ENCODE measurements at regions not wholly inside any gene's neighbourhood (a gene's known extent, or its start where the extent isn't known, plus 50 kb on each side); places are given as distances from the start of the nearest gene placed in this dataset.

DNA sequence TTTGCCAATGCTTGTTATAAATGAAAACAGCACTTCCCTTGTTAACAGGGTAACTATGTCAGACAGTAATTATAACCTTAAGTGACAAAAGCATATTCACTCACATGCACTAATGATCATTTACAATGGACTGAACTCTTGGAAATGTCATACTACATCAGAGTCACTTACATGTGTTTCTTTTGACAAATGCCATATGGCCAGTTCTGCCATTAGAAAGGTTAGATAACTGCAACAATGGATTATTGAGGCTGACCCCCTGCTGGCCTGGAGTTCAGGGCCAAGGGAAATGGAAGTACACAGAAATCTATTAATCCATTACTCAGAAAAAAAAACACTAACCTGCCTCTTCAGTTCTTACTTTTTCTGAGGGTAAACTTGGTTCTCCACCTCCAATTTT, 313.4 kb downstream of the CNTN3 start:
- TF ChIP-seq, protein P1, sequence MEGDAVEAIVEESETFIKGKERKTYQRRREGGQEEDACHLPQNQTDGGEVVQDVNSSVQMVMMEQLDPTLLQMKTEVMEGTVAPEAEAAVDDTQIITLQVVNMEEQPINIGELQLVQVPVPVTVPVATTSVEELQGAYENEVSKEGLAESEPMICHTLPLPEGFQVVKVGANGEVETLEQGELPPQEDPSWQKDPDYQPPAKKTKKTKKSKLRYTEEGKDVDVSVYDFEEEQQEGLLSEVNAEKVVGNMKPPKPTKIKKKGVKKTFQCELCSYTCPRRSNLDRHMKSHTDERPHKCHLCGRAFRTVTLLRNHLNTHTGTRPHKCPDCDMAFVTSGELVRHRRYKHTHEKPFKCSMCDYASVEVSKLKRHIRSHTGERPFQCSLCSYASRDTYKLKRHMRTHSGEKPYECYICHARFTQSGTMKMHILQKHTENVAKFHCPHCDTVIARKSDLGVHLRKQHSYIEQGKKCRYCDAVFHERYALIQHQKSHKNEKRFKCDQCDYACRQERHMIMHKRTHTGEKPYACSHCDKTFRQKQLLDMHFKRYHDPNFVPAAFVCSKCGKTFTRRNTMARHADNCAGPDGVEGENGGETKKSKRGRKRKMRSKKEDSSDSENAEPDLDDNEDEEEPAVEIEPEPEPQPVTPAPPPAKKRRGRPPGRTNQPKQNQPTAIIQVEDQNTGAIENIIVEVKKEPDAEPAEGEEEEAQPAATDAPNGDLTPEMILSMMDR (IDR thresholded peaks at IDR 0.05; ENCODE audit: poor library complexity, severe bottlenecking): no peak
- no peak for TF ChIP-seq POLR2AphosphoS5 (IDR thresholded peaks at IDR 0.05)
- no peak for TF ChIP-seq EP300 (conservative IDR thresholded peaks at IDR 0.05; ENCODE audit: poor library complexity, severe bottlenecking)
- TF ChIP-seq MXI1 (conservative IDR thresholded peaks at IDR 0.05; ENCODE audit: poor library complexity, severe bottlenecking): no peak
- no peak for TF ChIP-seq EZH2 (IDR thresholded peaks at IDR 0.05; ENCODE audit: borderline replicate concordance, insufficient read depth, low read length, poor library complexity, severe bottlenecking)
